ENCODE measurements at regions not wholly inside any gene's neighbourhood (a gene's known extent, or its start where the extent isn't known, plus 50 kb on each side); places are given as distances from the start of the nearest gene placed in this dataset.

GRCh38 chr7:41599760-41600159, 103.1 kb downstream of the INHBA start:
- H3K9me3 ChIP-seq (ENCODE audit: insufficient read depth, low read depth, low read length): 0 out of 2 replicates have a peak, but pooled peaks cover 3% of the 10 kb centered on the region
- no peaks in the 10 kb centered on the region for H3K79me2 ChIP-seq (ENCODE audit: insufficient read depth, low read length)
- H4K20me1 ChIP-seq (ENCODE audit: insufficient read depth, low read length, poor library complexity, severe bottlenecking): no peaks in the 10 kb centered on the region
- H3K27me3 ChIP-seq (ENCODE audit: insufficient read depth, low read length, poor library complexity, severe bottlenecking): no peaks in the 10 kb centered on the region
- no peaks in the 10 kb centered on the region for H3K4me1 ChIP-seq (ENCODE audit: insufficient read depth, low read length, poor library complexity, severe bottlenecking)
- H3K4me3 ChIP-seq (ENCODE audit: low read length, poor library complexity, severe bottlenecking): no peak overlapping the region
- H3K36me3 ChIP-seq (ENCODE audit: insufficient read depth, low read length): no peaks in the 10 kb centered on the region
- no peak overlapping the region for H2AFZ ChIP-seq (ENCODE audit: low read length)
- H3K4me2 ChIP-seq (ENCODE audit: low read depth, low read length, poor library complexity, severe bottlenecking): no peak overlapping the region
- no peak overlapping the region for H3K9ac ChIP-seq (ENCODE audit: low read depth, low read length, poor library complexity, severe bottlenecking)
- no peak for TF ChIP-seq EZH2phosphoT487 (IDR thresholded peaks at IDR 0.05; ENCODE audit: borderline replicate concordance)
- peak; percentile 22; the same call in 1 of the 2 replicates for TF ChIP-seq CTCF (conservative IDR thresholded peaks at IDR 0.05; ENCODE audit: low read length)
- H3K9me2 ChIP-seq (replicated peaks; ENCODE audit: low read depth, low read length): no peaks in the 10 kb centered on the region
- H3F3A ChIP-seq (ENCODE audit: low read depth): no peaks in the 10 kb centered on the region

GRCh38 chr7:41592794-41593193, 110.1 kb downstream of the INHBA start:
- no peak overlapping the region for H3K4me2 ChIP-seq (ENCODE audit: low read depth, low read length, poor library complexity, severe bottlenecking)
- H4K20me1 ChIP-seq (ENCODE audit: insufficient read depth, low read length, poor library complexity, severe bottlenecking): no peaks in the 10 kb centered on the region
- TF ChIP-seq EZH2phosphoT487 (IDR thresholded peaks at IDR 0.05; ENCODE audit: borderline replicate concordance): no peak
- no peak for TF ChIP-seq CTCF (conservative IDR thresholded peaks at IDR 0.05; ENCODE audit: low read length)
- no peak overlapping the region for H3K4me3 ChIP-seq (ENCODE audit: low read length, poor library complexity, severe bottlenecking)
- H3K36me3 ChIP-seq (ENCODE audit: insufficient read depth, low read length): no peaks in the 10 kb centered on the region
- H3K9me2 ChIP-seq (replicated peaks; ENCODE audit: low read depth, low read length): no peaks in the 10 kb centered on the region
- no peaks in the 10 kb centered on the region for H3K79me2 ChIP-seq (ENCODE audit: insufficient read depth, low read length)
- H2AFZ ChIP-seq (ENCODE audit: low read length): no peak overlapping the region
- no peak overlapping the region for H3K9ac ChIP-seq (ENCODE audit: low read depth, low read length, poor library complexity, severe bottlenecking)
- no peaks in the 10 kb centered on the region for H3K4me1 ChIP-seq (ENCODE audit: insufficient read depth, low read length, poor library complexity, severe bottlenecking)
- H3K9me3 ChIP-seq (ENCODE audit: insufficient read depth, low read depth, low read length): 0 out of 2 replicates have a peak, but pooled peaks cover 10% of the 10 kb centered on the region
- no peaks in the 10 kb centered on the region for H3F3A ChIP-seq (ENCODE audit: low read depth)
- no peaks in the 10 kb centered on the region for H3K27me3 ChIP-seq (ENCODE audit: insufficient read depth, low read length, poor library complexity, severe bottlenecking)

- no peak overlapping the region for H3K9ac ChIP-seq (ENCODE audit: low read depth, low read length, poor library complexity, severe bottlenecking)
- H3K9me2 ChIP-seq (replicated peaks; ENCODE audit: low read depth, low read length): no peaks in the 10 kb centered on the region
- no peaks in the 10 kb centered on the region for H3K27me3 ChIP-seq (ENCODE audit: insufficient read depth, low read length, poor library complexity, severe bottlenecking)
- H3K36me3 ChIP-seq (ENCODE audit: insufficient read depth, low read length): no peaks in the 10 kb centered on the region
- 0 out of 2 replicates have a peak, but pooled peaks cover 10% of the 10 kb centered on the region for H3K9me3 ChIP-seq (ENCODE audit: insufficient read depth, low read depth, low read length)
- no peaks in the 10 kb centered on the region for H3K79me2 ChIP-seq (ENCODE audit: insufficient read depth, low read length)
- no peak overlapping the region for H3K4me3 ChIP-seq (ENCODE audit: low read length, poor library complexity, severe bottlenecking)
- no peaks in the 10 kb centered on the region for H3K4me1 ChIP-seq (ENCODE audit: insufficient read depth, low read length, poor library complexity, severe bottlenecking)
- TF ChIP-seq EZH2phosphoT487 (IDR thresholded peaks at IDR 0.05; ENCODE audit: borderline replicate concordance): no peak
- TF ChIP-seq CTCF (conservative IDR thresholded peaks at IDR 0.05; ENCODE audit: low read length): no peak
- no peak overlapping the region for H2AFZ ChIP-seq (ENCODE audit: low read length)
- no peaks in the 10 kb centered on the region for H4K20me1 ChIP-seq (ENCODE audit: insufficient read depth, low read length, poor library complexity, severe bottlenecking)
- no peaks in the 10 kb centered on the region for H3F3A ChIP-seq (ENCODE audit: low read depth)
- no peak overlapping the region for H3K4me2 ChIP-seq (ENCODE audit: low read depth, low read length, poor library complexity, severe bottlenecking)
Observed at GRCh38 chr7:41592236-41592635, 110.7 kb downstream of the INHBA start.
